A673 (cell line): ENCODE measurements at regions not wholly inside any gene's neighbourhood (a gene's known extent, or its start where the extent isn't known, plus 50 kb on each side); places are given as distances from the start of the nearest gene placed in this dataset.

Source experiments
- BruUV-seq: library from RNA; stranded (reverse); fragments of 400-500 nt; replicated peaks from 2 replicates; lab custom pipeline; 2021; lab: Mats Ljungman, UMichigan
- CTCF ChIA-PET: fragments of 300-600 bp; sonication (Branson Sonifier 250); formaldehyde crosslinking; loops from one replicate; lab custom pipeline; 2022; ENCODE audit warnings: antibody characterized with exemption; lab: Charles Lee
- POLR2A ChIA-PET: fragments of 300-600 bp; sonication (Branson Sonifier 250); formaldehyde crosslinking; loops from one replicate; lab custom pipeline; 2022; ENCODE audit warnings: antibody characterized with exemption; ENCODE audit not compliant: low non-redundant PET; lab: Charles Lee
- DNase-seq: peaks from one replicate; pipeline ENCODE4 v3.0.0-alpha.2; 2015; ENCODE audit warnings: low spot score
- H3K27ac ChIP-seq: fragments of 200-600 bp; sonication (generic); 2 replicates; pipeline ENCODE4 v1.5.1; 2016; ENCODE audit warnings: mixed run types, low read depth, mild to moderate bottlenecking, mixed read lengths, antibody characterized with exemption, low read length; ENCODE audit not compliant: poor library complexity, severe bottlenecking
- H3K27me3 ChIP-seq: fragments of 200-600 bp; sonication (generic); replicated peaks from 2 replicates; pipeline ENCODE4 v1.6.1; 2017; ENCODE audit warnings: mixed run types, low read depth, mild to moderate bottlenecking, mixed read lengths, antibody characterized with exemption, low read length; ENCODE audit not compliant: insufficient read depth, poor library complexity
- H3K36me3 ChIP-seq: fragments of 200-600 bp; sonication (generic); 2 replicates; pipeline ENCODE4 v1.6.1; 2016; ENCODE audit warnings: mixed run types, mild to moderate bottlenecking, mixed read lengths, antibody characterized with exemption, low read length; ENCODE audit not compliant: insufficient read depth, poor library complexity, severe bottlenecking
- H3K4me1 ChIP-seq: fragments of 200-600 bp; sonication (generic); 2 replicates; pipeline ENCODE4 v1.6.1; 2017; ENCODE audit warnings: mixed run types, mild to moderate bottlenecking, mixed read lengths, antibody characterized with exemption, low read length; ENCODE audit not compliant: insufficient read depth, poor library complexity, severe bottlenecking
- H3K4me3 ChIP-seq: fragments of 200-600 bp; sonication (generic); 2 replicates; pipeline ENCODE4 v1.5.1; 2016; ENCODE audit warnings: low read depth, mixed run types, mild to moderate bottlenecking, mixed read lengths, low read length; ENCODE audit not compliant: poor library complexity, severe bottlenecking
- H3K9me3 ChIP-seq: fragments of 200-600 bp; sonication (generic); 2 replicates; pipeline ENCODE4 v1.6.1; 2016; ENCODE audit warnings: mixed run types, low read depth, mild to moderate bottlenecking, mixed read lengths, antibody characterized with exemption, low read length; ENCODE audit not compliant: poor library complexity, severe bottlenecking
- CTCF ChIP-seq: fragments of 300-800, 200-600 bp; sonication (generic); conservative IDR thresholded peaks from 2 replicates; pipeline ENCODE4 v1.5.1; 2017; ENCODE audit warnings: low read depth, mild to moderate bottlenecking, antibody characterized with exemption, low read length, moderate library complexity, mixed read lengths
- EZH2 ChIP-seq: fragments of 200-600 bp; sonication (generic); IDR thresholded peaks from 2 replicates; pipeline ENCODE4 v1.6.1; 2017; ENCODE audit warnings: borderline replicate concordance, low read depth, mild to moderate bottlenecking, mixed read lengths, antibody characterized with exemption, low read length; ENCODE audit not compliant: poor library complexity, severe bottlenecking
- intact Hi-C: fragments of 100-400 bp; cut with micrococcal nuclease; formaldehyde crosslinking; loops from one replicate; pipeline ENCODE4 v1.10.0; 2022; ENCODE audit not compliant: unreplicated experiment

GRCh38 chr7:93036149-93036640 is 81.6 kb downstream of the SAMD9 start:
- H3K4me1 ChIP-seq, result no peaks in the 10 kb centered on the region
- ChIA-PET POLR2A (no interaction called here), CTCF (no interaction called here)
- BruUV-seq, result no TSS peak
- intact Hi-C loops, result no loop called here
- TF ChIP-seq EZH2 (no peak), CTCF (no peak)
- no peak for DNase-seq
- no peaks in the 10 kb centered on the region for H3K27me3 ChIP-seq
- H3K4me3 ChIP-seq, result no peak overlapping the region
- no peaks in the 10 kb centered on the region for H3K9me3 ChIP-seq
- H3K36me3 ChIP-seq, result no peaks in the 10 kb centered on the region
- no peak overlapping the region for H3K27ac ChIP-seq

- Histone ChIP-seq H3K27ac (no peak overlapping the region), H3K27me3 (no peaks in the 10 kb centered on the region), H3K36me3 (no peaks in the 10 kb centered on the region), H3K9me3 (no peaks in the 10 kb centered on the region), H3K4me3 (no peak overlapping the region), H3K4me1 (no peaks in the 10 kb centered on the region)
- POLR2A ChIA-PET, result no interaction called here
- TF ChIP-seq EZH2 (no peak), CTCF (no peak)
- CTCF ChIA-PET, result no interaction called here
- intact Hi-C loops, result no loop called here
- no peak for DNase-seq
- no TSS peak for BruUV-seq
Observed at GRCh38 chr7:93031795-93032194, 86.0 kb downstream of the SAMD9 start.

GRCh38 chr7:93030605-93031225 is 87.1 kb downstream of the SAMD9 start:
- Histone ChIP-seq H3K4me1 (no peaks in the 10 kb centered on the region), H3K4me3 (no peak overlapping the region), H3K9me3 (no peaks in the 10 kb centered on the region), H3K27ac (no peak overlapping the region), H3K36me3 (no peaks in the 10 kb centered on the region), H3K27me3 (no peaks in the 10 kb centered on the region)
- TF ChIP-seq EZH2 (no peak), CTCF (no peak)
- BruUV-seq, result no TSS peak
- intact Hi-C loops, result no loop called here
- no peak for DNase-seq
- CTCF ChIA-PET, result no interaction called here
- POLR2A ChIA-PET, result no interaction called here
